OCI-LY3 (cell line): ENCODE measurements at regions not wholly inside any gene's neighbourhood (a gene's known extent, or its start where the extent isn't known, plus 50 kb on each side); places are given as distances from the start of the nearest gene placed in this dataset.

Experiments
- H2AFZ ChIP-seq: fragments of 200-600, 300-600 bp; shearing (Covaris generic); 2 replicates; pipeline ENCODE4 v1.6.0; 2014; ENCODE audit warnings: antibody characterized with exemption, low read depth, low read length
- H3K27ac ChIP-seq: fragments of 200-600, 300-600 bp; sonication (generic); 2 replicates; pipeline ENCODE4 v1.5.1; 2014; ENCODE audit warnings: mild to moderate bottlenecking, low read length, moderate library complexity, mixed read lengths
- H3K27me3 ChIP-seq: fragments of 200-600, 300-600 bp; sonication (generic); 2 replicates; pipeline ENCODE4 v1.6.1; 2014; ENCODE audit warnings: low read depth, low read length, mixed read lengths
- H3K36me3 ChIP-seq: fragments of 200-600, 300-600 bp; sonication (generic); replicated peaks from 2 replicates; pipeline ENCODE3; 2014; ENCODE audit warnings: low read depth, low read length, mixed read lengths
- H3K4me1 ChIP-seq: fragments of 300-600, 200-600 bp; sonication (generic); 2 replicates; pipeline ENCODE4 v1.6.1; 2014; ENCODE audit warnings: low read length, mixed read lengths
- H3K4me2 ChIP-seq: fragments of 200-600, 300-600 bp; sonication (generic); 2 replicates; pipeline ENCODE4 v1.6.1; 2014; ENCODE audit warnings: low read length, mixed read lengths
- H3K4me3 ChIP-seq: fragments of 300-600, 200-600 bp; sonication (generic); 2 replicates; pipeline ENCODE4 v1.5.1; 2014; ENCODE audit warnings: antibody characterized with exemption, mild to moderate bottlenecking, low read length, moderate library complexity
- H3K79me2 ChIP-seq: fragments of 300-600, 200-600 bp; shearing (Covaris generic); 2 replicates; pipeline ENCODE4 v1.6.1; 2014; ENCODE audit warnings: mild to moderate bottlenecking, low read length, mixed read lengths
- H3K9ac ChIP-seq: fragments of 300-600, 200-600 bp; shearing (Covaris generic); 2 replicates; pipeline ENCODE4 v1.6.0; 2014; ENCODE audit warnings: mild to moderate bottlenecking, low read length, moderate library complexity
- H3K9me3 ChIP-seq: fragments of 200-600, 300-600 bp; shearing (Covaris generic); 2 replicates; pipeline ENCODE4 v1.6.1; 2014; ENCODE audit warnings: low read length, mixed read lengths; ENCODE audit not compliant: insufficient read depth
- H4K20me1 ChIP-seq: fragments of 200-600, 300-600 bp; sonication (generic); 2 replicates; pipeline ENCODE4 v1.6.1; 2016; ENCODE audit warnings: low read length, mixed read lengths; ENCODE audit not compliant: insufficient read depth
- EZH2phosphoT487 ChIP-seq: fragments of 200-600 bp; shearing (Covaris generic); IDR thresholded peaks from 2 replicates; pipeline ENCODE4 v1.6.1; 2018; ENCODE audit warnings: antibody characterized with exemption, mixed run types, low read depth
- TF ChIP-seq, protein P1 (sequence below): fragments of 200-600, 300-600 bp; sonication (generic); IDR thresholded peaks from 2 replicates; pipeline ENCODE4 v1.5.1; 2014; ENCODE audit warnings: antibody characterized with exemption, low read length, low read depth

- H3K27ac ChIP-seq: no peak overlapping the region
- H3K27me3 ChIP-seq: no peaks in the 10 kb centered on the region
- H4K20me1 ChIP-seq: no peaks in the 10 kb centered on the region
- H3K4me1 ChIP-seq: no peaks in the 10 kb centered on the region
- no peak overlapping the region for H3K9ac ChIP-seq
- H3K4me2 ChIP-seq: no peak overlapping the region
- no peak overlapping the region for H3K4me3 ChIP-seq
- H2AFZ ChIP-seq: no peak overlapping the region
- no peaks in the 10 kb centered on the region for H3K9me3 ChIP-seq
- no peaks in the 10 kb centered on the region for H3K79me2 ChIP-seq
- no peaks in the 10 kb centered on the region for H3K36me3 ChIP-seq
- no peak for TF ChIP-seq EZH2phosphoT487
- TF ChIP-seq, protein P1, sequence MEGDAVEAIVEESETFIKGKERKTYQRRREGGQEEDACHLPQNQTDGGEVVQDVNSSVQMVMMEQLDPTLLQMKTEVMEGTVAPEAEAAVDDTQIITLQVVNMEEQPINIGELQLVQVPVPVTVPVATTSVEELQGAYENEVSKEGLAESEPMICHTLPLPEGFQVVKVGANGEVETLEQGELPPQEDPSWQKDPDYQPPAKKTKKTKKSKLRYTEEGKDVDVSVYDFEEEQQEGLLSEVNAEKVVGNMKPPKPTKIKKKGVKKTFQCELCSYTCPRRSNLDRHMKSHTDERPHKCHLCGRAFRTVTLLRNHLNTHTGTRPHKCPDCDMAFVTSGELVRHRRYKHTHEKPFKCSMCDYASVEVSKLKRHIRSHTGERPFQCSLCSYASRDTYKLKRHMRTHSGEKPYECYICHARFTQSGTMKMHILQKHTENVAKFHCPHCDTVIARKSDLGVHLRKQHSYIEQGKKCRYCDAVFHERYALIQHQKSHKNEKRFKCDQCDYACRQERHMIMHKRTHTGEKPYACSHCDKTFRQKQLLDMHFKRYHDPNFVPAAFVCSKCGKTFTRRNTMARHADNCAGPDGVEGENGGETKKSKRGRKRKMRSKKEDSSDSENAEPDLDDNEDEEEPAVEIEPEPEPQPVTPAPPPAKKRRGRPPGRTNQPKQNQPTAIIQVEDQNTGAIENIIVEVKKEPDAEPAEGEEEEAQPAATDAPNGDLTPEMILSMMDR: no peak
Observed at GRCh38 chr5:35294017-35294416, 63.7 kb upstream of the PRLR start.

- TF ChIP-seq, protein P1: no peak
- no peak for TF ChIP-seq EZH2phosphoT487
- Histone ChIP-seq H3K9ac (no peak overlapping the region), H3K27ac (no peak overlapping the region), H3K79me2 (no peaks in the 10 kb centered on the region), H3K4me3 (no peak overlapping the region), H2AFZ (no peak overlapping the region), H4K20me1 (no peaks in the 10 kb centered on the region), H3K9me3 (no peaks in the 10 kb centered on the region), H3K36me3 (no peaks in the 10 kb centered on the region), H3K4me2 (no peak overlapping the region), H3K27me3 (no peaks in the 10 kb centered on the region), H3K4me1 (no peaks in the 10 kb centered on the region)
Observed at GRCh38 chr5:35285435-35285834, 55.1 kb upstream of the PRLR start.

- Histone ChIP-seq H4K20me1 (no peaks in the 10 kb centered on the region), H3K9me3 (no peaks in the 10 kb centered on the region), H3K36me3 (no peaks in the 10 kb centered on the region), H3K9ac (no peak overlapping the region), H3K4me2 (no peak overlapping the region), H3K4me3 (no peak overlapping the region), H3K79me2 (no peaks in the 10 kb centered on the region), H2AFZ (no peak overlapping the region), H3K27me3 (no peaks in the 10 kb centered on the region), H3K27ac (no peak overlapping the region), H3K4me1 (no peaks in the 10 kb centered on the region)
- TF ChIP-seq, protein P1: no peak
- no peak for TF ChIP-seq EZH2phosphoT487
Observed at GRCh38 chr5:35285011-35285410, 54.7 kb upstream of the PRLR start.

DNA sequence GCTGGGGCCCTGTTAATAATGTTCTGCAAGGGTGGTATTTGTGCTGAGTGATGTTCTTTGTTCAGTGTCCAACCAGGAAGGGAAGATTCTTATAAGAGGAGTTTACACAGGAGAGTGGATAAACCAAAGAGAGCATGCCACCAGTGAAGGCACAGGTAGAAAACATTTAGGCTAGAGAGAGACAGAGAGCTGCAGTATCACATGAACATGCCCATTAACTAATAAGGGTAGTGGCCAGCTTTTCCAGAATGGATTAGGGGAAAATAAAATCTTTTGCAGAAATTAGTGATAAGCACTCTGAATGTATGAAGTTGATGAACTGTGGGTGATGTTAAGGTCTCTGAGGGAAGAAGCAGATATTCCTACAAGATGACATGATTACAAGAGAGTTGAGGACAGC is 54.1 kb upstream of the PRLR start:
- H3K27ac ChIP-seq: no peak overlapping the region
- no peak for TF ChIP-seq EZH2phosphoT487
- TF ChIP-seq, protein P1: no peak
- no peaks in the 10 kb centered on the region for H4K20me1 ChIP-seq
- H3K36me3 ChIP-seq: no peaks in the 10 kb centered on the region
- no peak overlapping the region for H3K4me2 ChIP-seq
- no peaks in the 10 kb centered on the region for H3K27me3 ChIP-seq
- H3K9ac ChIP-seq: no peak overlapping the region
- H3K4me3 ChIP-seq: no peak overlapping the region
- H3K79me2 ChIP-seq: no peaks in the 10 kb centered on the region
- no peaks in the 10 kb centered on the region for H3K9me3 ChIP-seq
- H3K4me1 ChIP-seq: no peaks in the 10 kb centered on the region
- no peak overlapping the region for H2AFZ ChIP-seq
